Neuronal stem cell (in vitro differentiated cells): ENCODE measurements at regions not wholly inside any gene's neighbourhood (a gene's known extent, or its start where the extent isn't known, plus 50 kb on each side); places are given as distances from the start of the nearest gene placed in this dataset.
"Not testable (repeated sequence)": the region's sequence is repeated elsewhere in the genome, so short reads cannot be mapped to it uniquely, and the experiment has no call there.

Experiments
- DNase-seq: peaks from one replicate; pipeline ENCODE4 v3.0.0-alpha.2; 2013; ENCODE audit warnings: low spot score
- H2AFZ ChIP-seq: one replicate; pipeline ENCODE4 v1.6.1; 2013; ENCODE audit warnings: mild to moderate bottlenecking, low read length, inconsistent platforms
- H2AK5ac ChIP-seq: 2 replicates; pipeline ENCODE4 v1.6.1; 2013; ENCODE audit warnings: low read depth, mild to moderate bottlenecking, inconsistent platforms, low read length, moderate library complexity, mixed read lengths
- H2BK120ac ChIP-seq: 2 replicates; pipeline ENCODE4 v1.6.1; 2013; ENCODE audit warnings: low read depth, mild to moderate bottlenecking, inconsistent platforms, low read length, moderate library complexity, mixed read lengths
- H2BK12ac ChIP-seq: one replicate; pipeline ENCODE4 v1.6.1; 2013; ENCODE audit warnings: low read length, inconsistent platforms
- H2BK15ac ChIP-seq: 2 replicates; pipeline ENCODE4 v1.6.1; 2013; ENCODE audit warnings: mild to moderate bottlenecking, low read length, inconsistent platforms, mixed read lengths
- H2BK5ac ChIP-seq: one replicate; pipeline ENCODE4 v1.6.1; 2013; ENCODE audit warnings: inconsistent platforms, mild to moderate bottlenecking, low read length, moderate library complexity
- H3K14ac ChIP-seq: one replicate; pipeline ENCODE4 v1.6.1; 2013; ENCODE audit warnings: low read length, inconsistent platforms
- H3K18ac ChIP-seq: 2 replicates; pipeline ENCODE4 v1.6.1; 2013; ENCODE audit warnings: low read length, inconsistent platforms
- H3K23ac ChIP-seq: 2 replicates; pipeline ENCODE4 v1.6.1; 2013; ENCODE audit warnings: low read depth, mild to moderate bottlenecking, mixed read lengths, low read length, inconsistent platforms; ENCODE audit not compliant: poor library complexity
- H3K27ac ChIP-seq: replicated peaks from 3 replicates; pipeline ENCODE4 v1.5.1; 2013; ENCODE audit warnings: low read length, inconsistent platforms
- H3K27me3 ChIP-seq, 3 experiments: 2 replicates each; pipeline ENCODE4 v1.6.1; 2013; ENCODE audit warnings: low read length in 3 of 3, mild to moderate bottlenecking in 2 of 3, inconsistent platforms in 1 of 3, low read depth in 1 of 3, mixed read lengths in 1 of 3, moderate library complexity in 1 of 3; ENCODE audit not compliant: control insufficient read depth in 3 of 3, insufficient read depth in 3 of 3
- H3K36me3 ChIP-seq, 2 donors: replicated peaks in 1 of 2; 2 replicates each; pipeline ENCODE4 v1.6.1; 2013; ENCODE audit warnings: low read length in 2 of 2; ENCODE audit not compliant: control insufficient read depth in 2 of 2, insufficient read depth in 2 of 2
- H3K4ac ChIP-seq: 2 replicates; pipeline ENCODE4 v1.6.1; 2013; ENCODE audit warnings: inconsistent platforms, mild to moderate bottlenecking, low read length, moderate library complexity
- H3K4me1 ChIP-seq, 2 donors: 1 replicate in 1 of 2; 2 replicates in 1 of 2; pipeline ENCODE4 v1.6.1; 2013; ENCODE audit warnings: low read length in 2 of 2, low read depth in 1 of 2; ENCODE audit not compliant: control insufficient read depth in 2 of 2, insufficient read depth in 1 of 2
- H3K4me2 ChIP-seq: one replicate; pipeline ENCODE4 v1.6.1; 2013; ENCODE audit warnings: mild to moderate bottlenecking, low read length, inconsistent platforms; ENCODE audit not compliant: insufficient read depth, poor library complexity, severe bottlenecking
- H3K4me3 ChIP-seq, 2 donors: 2 replicates each; pipeline ENCODE4 v1.5.1; 2013; ENCODE audit warnings: low read length in 2 of 2, mild to moderate bottlenecking in 2 of 2, inconsistent platforms in 1 of 2, moderate library complexity in 1 of 2
- H3K79me1 ChIP-seq: one replicate; pipeline ENCODE4 v1.6.1; 2013; ENCODE audit warnings: low read depth, mild to moderate bottlenecking, inconsistent platforms, low read length, moderate library complexity
- H3K9ac ChIP-seq: one replicate; pipeline ENCODE4 v1.6.1; 2013; ENCODE audit warnings: mild to moderate bottlenecking, low read depth, low read length, inconsistent platforms; ENCODE audit not compliant: poor library complexity
- H3K9me3 ChIP-seq, 2 donors: replicated peaks in 1 of 2; 2 replicates each; pipeline versions ENCODE3 to v1.6.1; 2013; ENCODE audit warnings: low read length in 2 of 2, mild to moderate bottlenecking in 2 of 2, inconsistent platforms in 1 of 2, low read depth in 1 of 2, mixed read lengths in 1 of 2, moderate library complexity in 1 of 2; ENCODE audit not compliant: control insufficient read depth in 2 of 2, insufficient read depth in 1 of 2
- H4K8ac ChIP-seq: one replicate; pipeline ENCODE4 v1.6.1; 2013; ENCODE audit warnings: low read depth, mild to moderate bottlenecking, inconsistent platforms, low read length, moderate library complexity
- H4K91ac ChIP-seq: one replicate; pipeline ENCODE4 v1.6.1; 2013; ENCODE audit warnings: low read length, low read depth, mild to moderate bottlenecking, inconsistent platforms; ENCODE audit not compliant: poor library complexity
- WGBS, 2 donors: extraction: QIAGEN DNeasy Blood & Tissue Kit; methylation state at CpG; one replicate each; pipeline ENCODE4 v1.1.7; 2013; ENCODE audit warnings: missing lambda C conversion rate in 2 of 2, mixed read lengths in 1 of 2; ENCODE audit not compliant: insufficient read length in 2 of 2, insufficient replicate concordance in 1 of 2; ENCODE audit errors: extremely low coverage in 2 of 2; 5-methylcytosine and 5-hydroxymethylcytosine counted together

GRCh38 chr5:77859306-77859705 lies 83.2 kb upstream of the TBCA start:
- no peak overlapping the region for H2AK5ac ChIP-seq
- H3K9ac ChIP-seq = no peak overlapping the region
- H3K4ac ChIP-seq = no peak overlapping the region
- H2BK120ac ChIP-seq = no peak overlapping the region
- no peak overlapping the region for H2BK5ac ChIP-seq
- no peaks in the 10 kb centered on the region for H3K36me3 ChIP-seq
- H3K27me3 ChIP-seq = peaks cover 0 to 89% (median 0%) of the 10 kb centered on the region in 3 experiments
- H3K14ac ChIP-seq = no peak overlapping the region
- H3K4me1 ChIP-seq = no peaks in the 10 kb centered on the region
- no peak overlapping the region for H3K27ac ChIP-seq
- H3K79me1 ChIP-seq = no peaks in the 10 kb centered on the region
- no peak overlapping the region for H2BK15ac ChIP-seq
- no peak overlapping the region for H3K23ac ChIP-seq
- no peak overlapping the region for H4K91ac ChIP-seq
- no peak overlapping the region for H2AFZ ChIP-seq
- no peak overlapping the region for H3K18ac ChIP-seq
- no peak overlapping the region for H4K8ac ChIP-seq
- no peak overlapping the region for H2BK12ac ChIP-seq
- no peak overlapping the region for H3K4me3 ChIP-seq
- H3K9me3 ChIP-seq = peaks cover 0 to 2% of the 10 kb centered on the region in 2 donors
- DNase-seq = no peak
- no peak overlapping the region for H3K4me2 ChIP-seq
- WGBS, 2 donors = no CpG with 5 or more reads among the region's 1 CpG

DNA sequence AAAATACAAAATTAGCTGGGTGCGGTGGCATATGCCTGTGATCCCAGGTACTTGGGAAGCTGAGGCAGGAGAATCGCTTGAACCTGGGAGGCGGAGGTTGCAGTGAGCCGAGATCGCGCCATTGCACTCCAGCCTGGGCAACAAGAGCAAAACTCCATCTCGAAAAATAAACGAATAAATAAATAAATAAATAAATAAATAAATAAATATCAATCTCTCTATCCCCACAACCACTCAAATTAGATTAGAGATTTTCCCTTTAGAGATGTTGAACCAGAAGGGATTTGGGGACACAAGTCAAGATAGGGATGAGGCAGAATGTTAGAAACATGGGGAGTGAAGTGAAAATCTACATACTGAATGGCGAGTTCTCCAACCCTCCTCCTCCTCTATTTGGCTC lies 82.5 kb upstream of the TBCA start:
- no CpG with 5 or more reads among the region's 9 CpGs for WGBS, 2 donors
- not testable (repeated sequence) for H3K18ac ChIP-seq, H2BK12ac ChIP-seq, H3K14ac ChIP-seq, H4K8ac ChIP-seq, H3K4me2 ChIP-seq, H2BK5ac ChIP-seq, H3K9me3 ChIP-seq, H2BK15ac ChIP-seq, H4K91ac ChIP-seq, H2BK120ac ChIP-seq, H3K36me3 ChIP-seq, H3K4ac ChIP-seq, H2AK5ac ChIP-seq, H3K23ac ChIP-seq, H3K79me1 ChIP-seq, H3K27ac ChIP-seq, H3K9ac ChIP-seq, DNase-seq, H2AFZ ChIP-seq, H3K4me3 ChIP-seq, H3K4me1 ChIP-seq
- peaks cover 0 to 89% (median 0%) of the 10 kb centered on the region in 3 experiments for H3K27me3 ChIP-seq

DNA sequence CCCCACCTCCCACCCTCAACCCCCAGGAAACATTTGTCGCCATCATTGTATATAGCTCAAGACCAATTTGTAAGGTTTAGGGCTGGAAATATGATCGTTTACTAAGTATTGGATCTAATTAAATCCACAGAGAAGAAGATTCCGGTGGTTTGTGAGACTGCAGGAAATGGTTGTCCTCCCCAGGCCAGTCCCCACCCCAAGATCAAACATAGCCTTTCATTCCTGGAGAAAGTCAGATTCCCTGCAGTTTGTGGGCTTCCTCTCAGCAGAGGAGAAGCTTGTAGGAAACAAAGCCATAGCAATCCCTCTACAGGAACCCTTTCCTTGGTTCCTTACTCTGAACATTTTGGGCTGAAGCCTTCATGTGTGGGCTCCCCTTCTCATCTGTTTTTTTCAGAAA lies 79.2 kb upstream of the TBCA start:
- Histone ChIP-seq H2BK120ac (no peak overlapping the region), H3K14ac (no peak overlapping the region), H2BK15ac (no peak overlapping the region), H3K27me3 (peaks cover 8 to 90% (median 13%) of the 10 kb centered on the region in 3 experiments), H3K36me3 (no peaks in the 10 kb centered on the region), H4K91ac (no peak overlapping the region), H3K4me2 (no peak overlapping the region), H2AFZ (no peak overlapping the region), H4K8ac (no peak overlapping the region), H3K9me3 (peaks cover 0 to 5% of the 10 kb centered on the region in 2 donors), H2BK5ac (no peak overlapping the region), H3K4me1 (peaks cover 5 to 9% of the 10 kb centered on the region in 2 donors), H3K23ac (no peak overlapping the region), H2BK12ac (no peak overlapping the region), H3K27ac (no peak overlapping the region), H2AK5ac (no peak overlapping the region), H3K4ac (no peak overlapping the region), H3K18ac (no peak overlapping the region), H3K79me1 (no peaks in the 10 kb centered on the region), H3K4me3 (no peak overlapping the region), H3K9ac (no peak overlapping the region)
- WGBS, 2 donors = no CpG with 5 or more reads among the region's 3 CpGs
- no peak for DNase-seq

DNA sequence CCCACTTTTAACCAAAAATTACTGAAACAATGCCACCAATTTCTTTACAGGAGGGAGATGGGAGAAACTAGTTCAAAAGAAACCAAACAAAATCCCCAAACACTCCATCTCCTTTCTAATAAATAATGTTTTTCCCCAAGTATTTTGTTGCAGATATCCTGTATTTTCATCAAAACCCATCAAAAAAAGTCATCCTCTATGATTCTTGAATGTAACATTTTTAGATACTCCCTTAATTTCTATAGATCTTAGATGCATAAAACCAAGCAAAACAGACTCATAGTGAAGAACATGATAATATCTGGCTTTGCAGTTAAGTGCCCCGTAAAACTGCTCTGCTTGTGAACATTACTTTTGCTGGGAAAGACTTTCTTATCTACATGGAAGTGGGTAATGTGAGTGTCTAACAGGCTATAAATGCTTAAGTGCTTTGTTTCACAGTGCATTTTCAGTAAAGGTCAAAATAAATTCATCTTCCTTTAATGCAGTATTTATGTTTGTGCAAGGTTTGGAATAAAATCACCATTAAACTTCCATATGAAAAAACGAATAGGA lies 77.3 kb upstream of the TBCA start:
- Histone ChIP-seq H2BK120ac (no peak overlapping the region), H3K4me3 (no peak overlapping the region), H2BK12ac (no peak overlapping the region), H3K9me3 (peaks cover 0 to 5% of the 10 kb centered on the region in 2 donors), H2BK15ac (no peak overlapping the region), H3K9ac (no peak overlapping the region), H3K27me3 (peaks cover 8 to 98% (median 26%) of the 10 kb centered on the region in 3 experiments), H3K18ac (no peak overlapping the region), H3K27ac (no peak overlapping the region), H4K91ac (no peak overlapping the region), H4K8ac (no peak overlapping the region), H3K4me1 (peaks cover 7 to 12% of the 10 kb centered on the region in 2 donors), H3K4ac (no peak overlapping the region), H2AFZ (no peak overlapping the region), H3K23ac (no peak overlapping the region), H3K79me1 (no peaks in the 10 kb centered on the region), H3K4me2 (no peak overlapping the region), H3K36me3 (no peaks in the 10 kb centered on the region), H3K14ac (no peak overlapping the region), H2BK5ac (no peak overlapping the region), H2AK5ac (no peak overlapping the region)
- no peak for DNase-seq
- no CpG with 5 or more reads among the region's 2 CpGs for WGBS, 2 donors
